Stimulated activated CD4-positive, alpha-beta T cell treated with anti-CD3 and anti-CD28 coated beads, Interleukin-15, amount 100 ng/mL, for 24 hours (primary cell): ENCODE measurements at regions not wholly inside any gene's neighbourhood (a gene's known extent, or its start where the extent isn't known, plus 50 kb on each side); places are given as distances from the start of the nearest gene placed in this dataset.
"Not testable (repeated sequence)": the region's sequence is repeated elsewhere in the genome, so short reads cannot be mapped to it uniquely, and the experiment has no call there.

Source experiments
- DNase-seq: peaks from one replicate; pipeline ENCODE4 v3.0.0-alpha.2; 2020

DNA sequence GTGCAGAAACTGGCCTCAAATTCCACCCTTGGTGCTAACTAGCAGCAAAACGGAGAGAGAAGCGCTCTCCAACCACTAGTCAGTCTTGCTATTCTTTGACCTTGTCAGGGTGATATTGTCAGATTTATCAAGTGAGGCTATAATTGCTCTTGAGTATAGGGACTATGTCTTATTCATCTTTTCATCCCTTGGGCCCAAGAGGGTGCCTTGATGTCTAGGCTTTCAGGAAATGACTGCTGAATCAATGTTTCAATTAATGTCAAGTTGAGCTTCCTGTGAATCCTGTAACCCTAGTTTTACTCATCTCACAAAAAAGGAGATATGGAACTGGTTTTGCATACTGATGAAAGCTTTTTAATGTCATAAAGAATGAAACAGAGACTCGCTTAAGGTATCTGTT lies 701.3 kb downstream of the EDEM1 start:
- no peak for DNase-seq

DNA sequence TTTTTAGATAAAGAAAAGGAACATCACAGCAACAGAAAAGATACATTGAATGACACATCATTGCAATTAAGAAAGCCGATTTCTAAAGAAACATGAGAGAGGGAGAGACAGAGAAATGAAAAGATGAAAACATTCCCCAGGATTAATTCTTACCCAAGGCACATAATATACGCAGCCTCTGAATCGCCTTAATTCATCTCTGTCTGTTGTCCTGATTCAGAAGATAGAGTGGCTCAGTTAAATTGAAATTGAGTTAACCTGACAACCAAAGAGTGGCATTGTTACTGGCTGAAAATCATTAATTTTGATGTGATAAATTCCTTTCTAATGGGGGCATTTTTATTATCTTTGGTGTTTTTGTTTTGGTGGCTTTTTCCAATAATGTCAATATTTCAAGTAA lies 701.9 kb downstream of the EDEM1 start:
- DNase-seq = no peak

DNA sequence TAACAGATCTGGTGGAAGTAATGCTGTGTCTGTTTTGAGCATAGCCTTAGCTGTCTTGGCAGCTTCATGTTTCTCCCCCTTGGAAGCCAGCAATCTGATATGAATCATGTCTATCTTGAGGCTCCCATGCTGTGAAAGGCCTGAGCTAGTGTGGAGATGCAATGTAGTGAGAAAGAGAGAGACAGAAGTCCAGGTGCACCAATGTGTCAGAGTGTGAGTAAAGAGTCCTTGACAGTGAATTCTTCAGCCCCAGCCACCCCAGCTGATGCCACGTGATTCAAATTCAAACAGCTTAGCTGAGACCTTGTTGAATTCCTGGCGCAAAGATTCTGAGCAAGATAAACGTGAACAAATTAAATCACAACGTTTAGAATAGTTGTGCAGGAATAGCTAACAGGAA lies 704.2 kb downstream of the EDEM1 start:
- no peak for DNase-seq

DNA sequence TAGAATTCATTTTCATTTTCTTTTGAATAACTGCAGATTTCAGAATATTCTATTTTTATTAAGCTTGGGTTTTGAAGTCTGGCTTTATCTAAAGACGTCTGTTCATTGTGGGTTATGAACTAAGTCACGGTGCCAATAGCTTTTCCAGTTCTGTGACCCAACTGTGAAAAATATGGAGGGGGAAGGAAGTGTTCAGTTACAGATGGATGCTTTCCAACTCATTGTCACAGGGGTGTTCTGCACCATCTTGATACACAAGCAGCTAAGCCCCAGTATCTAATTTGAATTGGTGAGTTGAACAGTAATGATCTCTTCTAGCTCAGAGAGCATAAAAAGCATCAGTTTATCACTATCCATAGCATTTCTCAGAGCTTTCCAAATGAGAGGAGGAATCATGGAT lies 710.6 kb downstream of the EDEM1 start:
- no peak for DNase-seq

DNA sequence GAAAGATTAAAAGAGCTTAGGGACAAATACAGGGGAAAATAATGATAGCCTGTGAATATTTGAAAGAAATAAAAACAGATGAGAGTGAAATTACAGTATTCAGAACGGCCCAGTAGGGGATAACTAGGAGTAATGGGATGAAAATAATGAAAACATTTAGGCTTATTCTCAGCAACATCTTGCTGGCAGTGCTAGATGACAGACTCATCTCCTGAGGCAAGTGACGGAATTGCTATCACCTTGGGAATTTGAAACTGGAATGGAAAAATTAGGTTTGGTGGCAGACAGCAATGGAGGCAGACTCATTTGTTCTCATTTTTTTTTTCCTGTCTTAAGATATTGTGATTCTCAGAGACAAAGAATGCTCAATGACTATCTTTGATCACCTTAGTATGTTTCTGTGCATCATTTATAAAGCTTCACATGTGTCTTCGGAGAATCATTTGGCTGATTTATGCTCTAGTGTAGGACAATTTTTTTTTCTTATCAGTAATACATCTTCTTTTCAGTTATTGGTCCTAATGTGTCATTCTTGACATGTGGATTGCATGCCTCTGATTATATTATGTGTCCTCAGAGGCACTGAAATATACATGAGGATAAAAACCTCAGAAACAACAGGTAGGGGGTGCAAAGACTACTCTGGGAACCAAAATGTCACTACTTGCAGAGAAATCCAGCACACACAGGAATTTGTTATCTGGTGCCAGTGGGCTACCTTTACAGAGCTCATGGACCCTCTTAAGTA lies 711.7 kb downstream of the EDEM1 start:
- DNase-seq = no peak

DNA sequence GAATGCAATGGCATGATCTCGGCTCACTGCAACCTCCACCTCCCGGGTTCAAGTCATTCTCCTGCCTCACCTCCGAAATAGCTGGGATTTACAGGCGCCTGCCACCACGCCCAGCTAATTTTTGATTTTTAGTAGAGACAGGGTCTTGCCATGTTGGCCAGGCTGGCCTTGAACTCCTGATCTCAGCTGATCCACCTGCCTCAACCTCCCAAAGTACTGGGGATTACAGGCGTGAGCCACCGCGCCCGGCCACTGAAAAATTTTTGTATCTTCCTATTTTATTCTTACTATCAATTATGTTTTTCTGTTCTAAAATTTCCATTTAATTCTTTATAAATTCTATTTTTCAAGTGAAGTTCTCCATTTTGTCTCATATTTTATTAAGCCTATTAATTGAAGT lies 730.4 kb downstream of the EDEM1 start:
- no peak for DNase-seq

DNA sequence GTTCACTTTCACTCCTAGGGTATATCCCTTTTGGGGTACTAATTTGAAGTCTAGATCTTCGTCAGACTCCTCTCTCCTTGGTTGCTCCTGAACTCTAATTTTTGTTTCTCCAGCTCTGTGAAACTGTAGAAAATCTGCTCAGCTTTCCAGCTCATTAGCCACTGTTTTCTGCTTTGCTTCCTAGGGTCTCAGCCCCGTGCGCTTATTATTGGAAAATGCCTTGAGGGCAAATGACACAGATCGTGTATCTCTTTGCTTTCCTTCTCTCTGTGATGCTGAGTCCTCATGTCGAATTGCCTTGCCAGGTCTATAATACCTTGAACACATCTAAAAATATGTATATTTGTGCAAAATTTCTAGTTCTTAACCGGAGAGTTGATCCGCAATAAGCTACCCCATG lies 731.1 kb downstream of the EDEM1 start:
- no peak for DNase-seq

DNA sequence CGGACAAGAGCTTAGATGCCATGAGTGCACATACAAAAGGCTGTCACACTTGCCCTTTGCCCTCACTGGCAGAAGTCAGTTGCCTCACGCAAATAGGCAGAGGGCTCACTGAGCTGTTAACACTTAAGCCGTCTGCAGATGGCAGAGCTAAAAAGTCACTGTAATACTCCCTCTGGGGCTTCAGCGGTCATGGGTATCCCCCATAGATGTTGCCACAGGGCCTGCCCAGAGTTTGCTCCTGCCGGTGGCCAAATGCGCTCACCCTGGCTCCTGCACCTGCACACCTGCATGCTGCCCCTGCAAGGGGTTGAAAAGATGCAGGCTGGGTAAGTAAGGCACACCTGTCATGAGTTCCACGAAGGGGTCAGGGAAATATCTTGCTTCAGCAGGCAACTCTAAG lies 741.5 kb downstream of the EDEM1 start:
- no peak for DNase-seq

DNA sequence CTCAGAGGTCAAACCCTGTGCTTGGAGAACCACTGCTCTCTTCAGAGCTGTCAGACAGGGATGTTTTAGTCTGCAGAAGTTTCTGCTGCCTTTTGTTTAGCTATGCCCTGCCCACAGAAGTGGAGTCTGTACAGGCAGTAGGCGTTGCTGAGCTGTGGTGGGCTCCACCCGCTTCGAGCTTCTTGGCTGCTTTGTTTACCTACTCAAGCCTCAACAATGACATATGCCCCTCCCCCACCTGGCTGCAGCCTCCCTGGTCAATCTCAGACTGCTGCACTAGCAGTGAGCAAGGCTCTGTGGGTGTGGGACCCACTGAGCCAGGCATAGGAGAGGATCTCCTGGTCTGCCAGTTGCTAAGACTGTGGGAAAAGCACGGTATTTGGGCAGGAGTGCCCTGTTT lies 756.6 kb downstream of the EDEM1 start:
- not testable (repeated sequence) for DNase-seq

DNA sequence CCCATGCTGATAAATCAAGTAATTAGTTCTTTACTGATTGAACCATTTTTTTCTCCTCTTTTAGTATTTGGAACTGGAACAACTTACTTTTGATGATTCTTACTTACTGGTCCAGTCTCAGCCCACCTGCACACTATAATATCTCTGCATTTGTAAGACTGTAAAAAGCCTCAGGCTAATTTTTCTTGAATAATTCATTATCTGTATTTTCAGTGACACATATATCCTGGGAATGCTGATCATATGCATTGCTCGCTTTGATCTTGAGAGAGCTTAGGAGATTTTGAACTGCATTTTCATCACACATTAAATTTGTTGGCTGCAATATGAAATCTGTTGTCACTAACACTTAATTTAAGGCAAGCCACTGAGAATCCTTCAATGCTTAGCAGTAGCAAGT lies 760.6 kb downstream of the EDEM1 start:
- no peak for DNase-seq

DNA sequence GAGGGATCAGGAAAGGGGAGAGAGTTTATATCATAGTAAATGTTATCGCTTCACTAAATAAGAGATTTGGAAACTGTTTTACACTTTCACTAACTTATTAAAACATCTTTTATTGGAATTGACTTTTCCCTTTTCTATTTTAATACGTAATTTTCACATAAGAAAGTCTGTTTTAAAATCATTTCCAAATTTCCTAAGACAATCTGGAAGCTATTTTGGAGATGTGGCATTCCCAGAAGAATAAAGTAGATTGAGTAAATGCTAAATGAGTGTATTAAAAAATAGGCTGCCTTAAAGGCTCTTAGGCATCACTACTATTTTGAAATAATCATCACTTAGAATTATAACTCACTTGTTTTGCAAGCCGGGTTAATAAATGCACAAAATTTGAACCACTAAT lies 763.5 kb downstream of the EDEM1 start:
- DNase-seq = no peak

DNA sequence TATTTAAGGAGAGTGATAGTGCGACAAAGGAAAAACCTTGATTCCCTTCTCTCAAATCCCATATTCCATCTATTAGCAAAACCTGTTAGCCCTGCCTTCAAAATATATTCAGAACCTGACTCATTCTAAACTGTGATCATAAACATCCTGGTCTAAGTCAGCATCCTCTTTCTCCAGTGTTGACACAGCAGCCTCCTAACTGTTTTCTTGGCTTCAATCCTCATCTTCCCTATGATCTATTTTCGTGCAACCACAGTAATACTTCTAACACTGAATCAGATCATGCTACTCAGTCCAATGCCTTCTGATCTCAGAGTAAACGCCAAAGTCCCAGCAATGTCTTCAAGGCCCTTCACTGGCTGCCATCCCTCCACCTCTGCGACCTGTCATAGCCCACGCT lies 785.1 kb downstream of the EDEM1 start:
- DNase-seq = no peak

DNA sequence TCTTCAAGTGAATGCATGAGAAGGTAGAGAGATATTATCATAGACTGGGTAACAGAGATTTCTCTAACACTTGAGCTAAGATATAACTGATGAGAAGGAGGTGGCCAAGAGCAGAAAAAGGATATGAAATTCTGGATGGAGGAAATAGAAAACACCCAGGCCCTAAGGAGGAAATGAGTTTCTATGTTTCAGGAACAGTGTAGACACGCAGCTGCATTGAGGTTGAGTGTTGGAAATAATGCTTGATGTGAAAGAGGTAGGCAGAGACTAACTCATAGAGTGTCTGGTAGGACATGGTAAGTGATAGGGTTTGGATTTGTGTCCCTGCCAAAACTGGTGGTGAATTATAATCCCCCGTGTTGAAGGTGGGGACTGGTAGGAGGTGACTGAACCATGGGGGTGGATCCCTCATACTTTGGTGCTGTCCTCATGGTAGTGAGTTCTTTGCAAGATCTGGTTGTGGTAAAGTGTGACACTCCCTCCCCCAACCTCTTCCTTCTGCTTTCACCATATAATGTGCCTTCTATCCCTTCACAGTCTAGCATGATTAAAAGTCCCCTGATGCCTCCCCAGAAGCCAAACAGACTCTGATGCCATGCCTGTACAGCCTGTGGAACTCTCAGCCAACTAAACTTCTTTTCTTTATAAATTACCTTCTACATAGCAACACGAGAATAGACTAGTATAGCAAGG lies 787.3 kb downstream of the EDEM1 start:
- no peak for DNase-seq

DNA sequence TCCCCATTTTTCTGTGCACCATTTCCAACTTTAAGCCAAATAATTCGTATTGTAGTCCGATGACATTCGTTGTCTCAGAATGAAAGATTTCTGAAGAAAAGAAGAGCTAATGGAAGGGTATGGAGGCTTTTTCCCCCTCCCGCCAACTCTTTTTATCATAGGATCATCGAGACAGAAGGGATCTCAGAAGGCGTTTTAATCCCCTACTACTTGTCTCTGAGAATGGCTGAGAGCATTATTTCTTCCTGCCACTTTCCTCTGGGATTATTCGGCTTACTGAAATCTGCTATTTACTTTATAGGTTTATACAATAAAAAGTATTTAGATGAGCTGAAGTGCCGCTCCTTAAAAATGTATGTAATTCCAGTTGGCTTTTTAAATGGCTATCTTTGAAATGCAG lies 789.8 kb downstream of the EDEM1 start:
- no peak for DNase-seq

DNA sequence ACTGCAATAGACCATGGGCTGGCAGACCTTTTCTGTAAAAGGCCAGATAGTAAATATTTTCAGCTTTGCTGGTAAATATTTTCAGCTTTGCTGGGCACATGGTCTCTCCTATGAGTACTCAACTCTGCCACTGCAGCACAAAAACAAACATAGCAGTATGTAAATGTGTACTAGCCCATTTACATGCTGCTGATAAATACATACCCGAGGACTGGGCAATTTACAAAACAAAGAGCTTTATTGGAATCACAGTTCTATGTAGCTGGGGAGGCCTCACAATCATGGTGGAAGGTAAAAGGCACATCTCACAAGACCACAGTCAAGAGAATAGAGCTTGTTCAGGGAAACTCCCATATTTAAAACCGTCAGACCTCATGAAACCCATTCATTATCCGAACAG lies 793.0 kb downstream of the EDEM1 start:
- no peak for DNase-seq

DNA sequence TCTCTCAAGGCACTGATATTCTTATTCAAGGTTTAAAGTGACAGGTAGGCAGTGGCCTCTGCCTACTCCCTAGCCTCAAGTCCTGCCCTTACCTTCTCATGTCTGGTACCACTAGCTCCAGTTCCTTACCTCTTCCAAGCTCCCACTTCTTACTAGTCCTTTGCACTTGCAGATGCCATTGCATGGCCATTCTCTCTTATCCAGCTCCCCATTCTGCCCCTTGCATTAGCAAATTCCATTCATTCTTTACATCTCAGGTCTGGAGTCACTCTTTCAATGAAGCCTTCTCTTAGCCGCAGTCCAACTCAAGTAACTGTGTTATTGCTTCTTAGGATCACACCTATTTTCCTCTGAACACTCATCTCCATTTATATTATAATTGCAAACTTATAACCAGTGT lies 807.1 kb downstream of the EDEM1 start:
- DNase-seq = no peak

DNA sequence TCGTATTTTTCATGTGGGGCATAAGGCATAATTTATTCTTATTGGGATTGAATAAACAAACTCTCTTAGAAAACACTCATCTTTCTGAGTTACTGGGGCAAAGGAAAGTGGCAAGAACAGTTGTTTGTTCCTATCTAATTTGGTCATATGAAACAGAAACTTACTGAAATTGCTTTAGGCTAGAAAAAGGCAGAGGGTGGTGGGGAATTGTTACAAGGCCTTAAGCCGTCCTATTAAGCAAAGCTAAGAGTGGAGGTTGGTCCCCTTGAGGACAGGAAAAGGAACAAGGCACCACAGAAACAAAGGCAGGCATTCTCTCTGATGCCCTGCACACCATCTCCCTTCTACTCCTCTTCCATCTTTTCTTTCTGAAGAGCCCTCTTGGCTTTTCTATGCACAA lies 830.9 kb downstream of the EDEM1 start:
- DNase-seq = no peak

DNA sequence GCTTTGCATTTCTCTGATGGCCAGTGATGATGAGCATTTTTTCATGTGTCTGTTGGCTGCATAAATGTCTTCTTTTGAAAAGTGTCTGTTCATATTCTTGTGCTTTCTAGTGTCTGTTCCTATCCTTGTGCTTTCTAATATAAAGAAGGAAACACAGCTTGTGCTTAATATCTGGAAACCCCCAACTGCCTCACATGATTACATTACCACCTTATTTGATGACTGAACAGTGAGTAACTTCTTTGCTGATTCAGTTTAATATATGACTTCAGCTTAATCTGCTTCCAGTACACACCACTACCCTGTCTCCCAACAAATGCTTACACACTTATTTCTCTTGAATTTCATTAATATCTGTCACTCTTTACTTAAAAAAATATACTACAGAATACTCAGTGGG lies 835.1 kb downstream of the EDEM1 start:
- no peak for DNase-seq

DNA sequence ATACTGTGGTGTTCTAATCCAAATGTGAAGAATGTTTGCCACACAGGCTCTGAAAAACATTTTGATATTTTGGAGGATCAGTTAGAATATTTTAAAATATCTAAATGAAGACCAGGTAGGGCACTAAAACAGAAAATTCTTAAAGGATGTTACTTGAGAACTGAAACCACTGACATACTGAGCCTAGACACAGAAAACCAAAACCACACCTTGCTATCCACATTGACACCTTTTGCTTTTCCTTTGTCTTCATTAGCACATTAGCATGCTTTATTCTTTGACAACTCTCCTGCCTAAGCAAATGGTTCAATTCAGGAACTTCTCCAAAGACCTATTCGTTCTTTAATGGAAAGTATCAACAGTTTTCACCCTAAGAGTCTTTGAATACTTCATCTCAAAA lies 835.9 kb upstream of the GRM7 start:
- DNase-seq = no peak

DNA sequence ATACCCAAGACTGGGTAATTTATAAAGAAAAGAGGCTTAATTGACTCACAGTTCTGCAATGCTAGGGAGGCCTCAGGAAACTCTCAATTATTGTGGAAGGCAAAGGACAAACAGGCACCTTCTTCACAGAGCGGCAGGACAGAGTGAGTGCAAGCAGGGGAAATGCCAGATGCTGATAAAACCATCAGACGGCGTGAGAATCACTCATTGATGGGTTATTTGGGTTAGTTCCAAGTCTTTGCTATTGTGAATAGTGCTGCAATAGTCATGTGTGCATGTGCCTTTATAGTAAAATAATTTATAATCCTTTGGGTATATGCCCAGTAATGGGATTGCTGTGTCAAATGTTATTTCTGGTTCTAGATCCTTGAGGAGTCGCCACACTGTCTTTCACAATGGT lies 830.3 kb upstream of the GRM7 start:
- DNase-seq = not testable (repeated sequence)

DNA sequence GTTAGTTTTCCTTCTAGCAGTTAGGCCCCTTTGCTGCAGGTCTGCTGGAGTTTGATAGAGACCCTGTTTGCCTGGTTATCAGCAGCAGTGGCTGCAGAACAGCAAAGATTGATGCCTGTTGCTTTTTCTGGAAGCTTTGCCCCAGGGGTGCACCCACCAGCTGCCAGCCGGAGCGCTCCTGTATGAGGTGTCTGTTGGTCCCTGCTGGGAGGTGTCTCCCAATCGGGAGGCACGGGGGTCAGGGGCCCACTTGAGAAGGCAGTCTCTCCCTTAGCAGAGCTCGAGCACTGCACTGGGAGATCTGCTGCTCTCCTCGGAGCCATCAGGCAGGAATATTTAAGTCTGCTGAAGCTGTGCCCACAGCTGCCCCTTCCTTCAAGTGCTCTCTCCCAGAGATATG lies 825.3 kb upstream of the GRM7 start:
- DNase-seq = no peak

DNA sequence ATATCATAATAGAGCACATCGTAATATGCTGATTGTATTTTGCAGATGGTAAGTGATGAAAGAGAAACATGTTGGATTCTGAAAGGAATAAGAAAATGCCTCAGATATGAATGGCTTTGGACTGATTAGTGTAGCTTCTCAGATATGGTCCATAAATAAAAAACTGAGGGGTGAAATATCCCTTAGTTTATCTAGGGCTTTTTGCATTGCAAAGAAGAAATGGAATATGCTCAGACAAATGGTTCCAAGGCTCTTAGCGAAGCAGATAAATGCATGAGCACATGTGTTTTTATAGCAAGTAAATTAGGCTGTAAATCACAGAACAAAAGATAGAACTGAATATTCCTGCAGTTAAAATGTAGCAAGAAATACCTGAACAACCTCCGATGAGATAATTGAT lies 820.9 kb upstream of the GRM7 start:
- DNase-seq = no peak

DNA sequence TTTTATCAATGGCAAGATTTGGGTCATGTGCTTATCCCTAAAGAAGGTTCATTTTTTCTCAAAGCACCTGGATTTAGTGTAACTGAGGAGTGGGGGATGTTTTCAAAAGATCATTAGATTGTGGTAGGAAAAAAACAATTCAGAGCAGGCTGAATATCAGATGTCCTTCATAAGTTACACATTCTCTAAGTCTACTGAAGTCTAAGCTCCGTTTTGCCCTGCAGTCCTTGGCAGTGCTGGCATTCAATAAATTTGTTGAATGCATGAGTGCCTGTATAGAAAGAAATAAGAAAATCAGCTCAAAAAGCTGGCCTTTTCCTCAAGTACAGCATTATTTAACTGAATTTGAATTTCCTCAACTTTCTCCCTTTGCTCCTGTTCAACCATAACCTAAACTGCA lies 819.0 kb upstream of the GRM7 start:
- DNase-seq = no peak

DNA sequence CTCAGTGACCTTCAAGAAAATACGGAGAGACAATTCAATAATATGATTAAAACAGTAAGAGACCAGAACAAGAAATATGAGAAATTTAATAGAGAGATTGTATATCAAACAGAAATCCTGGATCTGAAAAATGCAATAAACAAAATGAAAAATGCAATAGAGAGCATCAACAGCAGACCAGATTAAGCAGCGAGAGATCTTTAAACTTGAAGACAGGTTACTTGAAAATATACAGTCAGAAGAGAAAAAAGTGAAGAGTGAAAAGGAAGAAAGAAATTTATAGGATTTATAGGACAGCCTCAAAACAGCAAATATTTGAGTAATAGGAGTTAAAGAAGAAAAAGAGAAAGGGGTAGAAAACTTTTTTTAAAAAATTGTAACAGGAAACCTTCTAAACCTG lies 813.9 kb upstream of the GRM7 start:
- DNase-seq = no peak

DNA sequence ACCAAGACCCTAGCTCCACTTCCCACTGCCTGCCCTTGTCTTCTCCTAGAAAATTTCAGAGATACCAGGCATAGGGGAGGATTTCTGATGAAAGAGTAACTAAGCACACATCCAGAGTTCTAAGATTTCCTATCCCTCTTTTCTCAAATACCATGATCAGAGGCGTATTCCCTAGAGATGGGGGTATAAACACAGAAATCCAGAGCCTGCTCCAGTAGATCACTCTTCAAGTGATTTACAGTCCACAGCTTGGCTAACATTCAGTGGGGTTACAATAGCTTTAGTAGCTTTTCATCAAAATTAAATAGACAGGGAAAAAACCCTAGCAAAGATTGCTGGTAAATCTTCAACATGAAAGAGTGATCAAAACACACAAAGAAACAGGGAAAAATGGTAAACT lies 800.7 kb upstream of the GRM7 start:
- DNase-seq = no peak
